Mesothelial cell of epicardium (in vitro differentiated cells): ENCODE measurements at regions not wholly inside any gene's neighbourhood (a gene's known extent, or its start where the extent isn't known, plus 50 kb on each side); places are given as distances from the start of the nearest gene placed in this dataset.

Source experiments
- DNase-seq, 2 experiments: peaks; one replicate each; pipeline ENCODE4 v3.0.0; 2021; ENCODE audit warnings: low spot score in 2 of 2; ENCODE audit not compliant: unreplicated experiment in 2 of 2
- H3K27ac Mint-ChIP-seq: 2 replicates; pipeline ENCODE4 v1.8.0; 2021; ENCODE audit warnings: mixed read lengths
- H3K27me3 Mint-ChIP-seq: 2 replicates; pipeline ENCODE4 v1.8.0; 2021; ENCODE audit warnings: low read depth, mixed read lengths
- H3K36me3 Mint-ChIP-seq: 2 replicates; pipeline ENCODE4 v1.8.0; 2021; ENCODE audit warnings: mixed read lengths
- H3K4me1 Mint-ChIP-seq: 2 replicates; pipeline ENCODE4 v1.8.0; 2021; ENCODE audit warnings: mixed read lengths
- H3K4me3 Mint-ChIP-seq: 2 replicates; pipeline ENCODE4 v1.8.0; 2021; ENCODE audit warnings: mild to moderate bottlenecking, moderate library complexity, mixed read lengths
- H3K9me3 Mint-ChIP-seq: 2 replicates; pipeline ENCODE4 v1.8.0; 2021; ENCODE audit warnings: mixed read lengths
- TF ChIP-seq, protein P1 (sequence below): fragments of 200-600 bp; sonication (generic); IDR thresholded peaks from one replicate; pipeline ENCODE4 v1.5.0; 2021; ENCODE audit warnings: antibody characterized with exemption; ENCODE audit not compliant: unreplicated experiment

DNA sequence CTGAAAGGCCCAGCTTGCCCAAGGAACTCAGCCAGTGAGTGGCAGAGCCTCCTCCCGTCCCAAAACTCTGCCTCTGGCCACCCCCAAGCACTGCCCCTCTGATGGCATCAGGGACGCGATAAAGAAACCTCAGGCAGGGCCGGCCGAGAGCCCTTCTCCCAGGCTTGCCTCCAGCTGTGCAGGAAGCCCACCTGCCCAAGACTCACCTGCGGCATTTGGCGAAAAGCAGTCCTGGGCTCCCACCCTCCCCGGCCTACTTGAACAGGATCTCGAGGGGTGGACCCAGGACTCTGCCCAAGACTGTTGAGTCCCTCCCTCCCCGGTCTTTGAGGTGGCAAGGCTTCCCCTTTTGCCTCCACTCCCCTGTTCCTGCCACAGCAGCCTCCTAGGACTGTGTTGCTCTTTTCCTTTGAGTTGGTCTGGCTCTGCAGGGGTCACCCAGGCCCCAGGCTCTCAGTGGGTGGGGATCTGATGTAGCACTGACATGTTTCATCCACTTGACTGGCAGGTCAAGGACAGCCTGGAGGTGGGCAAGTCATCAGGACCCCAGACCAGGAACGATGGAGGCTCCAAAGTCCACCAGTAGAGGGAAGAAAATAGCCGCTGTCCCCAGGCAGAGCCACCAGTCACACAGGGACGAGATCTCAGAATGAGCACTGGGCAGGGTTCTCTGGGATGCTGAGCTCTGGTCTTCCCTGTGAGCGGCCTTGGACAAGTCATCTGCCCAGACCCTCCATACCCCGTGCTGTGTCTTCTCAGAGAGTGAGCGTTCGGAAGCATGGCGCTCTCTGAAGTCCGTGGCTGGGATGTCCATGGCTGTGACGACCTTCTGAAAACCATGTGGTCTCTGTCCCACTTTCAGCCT, 111.0 kb upstream of the TNRC6C start:
- Mint-ChIP-seq H3K36me3 (no peaks in the 10 kb centered on the region), H3K27me3 (no peaks in the 10 kb centered on the region), H3K27ac (no peak overlapping the region), H3K9me3 (no peaks in the 10 kb centered on the region), H3K4me3 (no peak overlapping the region), H3K4me1 (no peaks in the 10 kb centered on the region)
- TF ChIP-seq, protein P1, sequence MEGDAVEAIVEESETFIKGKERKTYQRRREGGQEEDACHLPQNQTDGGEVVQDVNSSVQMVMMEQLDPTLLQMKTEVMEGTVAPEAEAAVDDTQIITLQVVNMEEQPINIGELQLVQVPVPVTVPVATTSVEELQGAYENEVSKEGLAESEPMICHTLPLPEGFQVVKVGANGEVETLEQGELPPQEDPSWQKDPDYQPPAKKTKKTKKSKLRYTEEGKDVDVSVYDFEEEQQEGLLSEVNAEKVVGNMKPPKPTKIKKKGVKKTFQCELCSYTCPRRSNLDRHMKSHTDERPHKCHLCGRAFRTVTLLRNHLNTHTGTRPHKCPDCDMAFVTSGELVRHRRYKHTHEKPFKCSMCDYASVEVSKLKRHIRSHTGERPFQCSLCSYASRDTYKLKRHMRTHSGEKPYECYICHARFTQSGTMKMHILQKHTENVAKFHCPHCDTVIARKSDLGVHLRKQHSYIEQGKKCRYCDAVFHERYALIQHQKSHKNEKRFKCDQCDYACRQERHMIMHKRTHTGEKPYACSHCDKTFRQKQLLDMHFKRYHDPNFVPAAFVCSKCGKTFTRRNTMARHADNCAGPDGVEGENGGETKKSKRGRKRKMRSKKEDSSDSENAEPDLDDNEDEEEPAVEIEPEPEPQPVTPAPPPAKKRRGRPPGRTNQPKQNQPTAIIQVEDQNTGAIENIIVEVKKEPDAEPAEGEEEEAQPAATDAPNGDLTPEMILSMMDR = no peak
- DNase-seq = no peak

DNA sequence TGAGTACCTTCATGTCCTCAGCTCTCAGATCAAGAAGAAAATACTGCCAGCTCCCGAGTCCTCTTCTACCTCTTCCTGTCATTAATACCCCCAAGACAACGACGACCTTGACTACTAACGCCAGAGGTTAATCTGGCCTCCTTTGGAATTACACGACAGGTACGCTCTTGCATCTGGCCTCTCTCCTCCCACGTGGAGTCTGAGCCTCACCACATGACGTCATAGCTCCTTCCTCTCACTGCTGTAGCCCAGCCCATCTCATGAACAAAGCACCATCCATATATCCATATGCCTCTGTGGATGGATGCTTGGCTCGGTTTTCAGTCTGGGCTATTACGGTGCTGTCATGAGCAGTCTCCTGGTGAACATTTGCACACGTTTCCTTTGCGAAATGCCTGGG, 110.2 kb upstream of the TNRC6C start:
- Mint-ChIP-seq H3K4me3 (no peak overlapping the region), H3K27ac (no peak overlapping the region), H3K27me3 (no peaks in the 10 kb centered on the region), H3K9me3 (no peaks in the 10 kb centered on the region), H3K36me3 (no peaks in the 10 kb centered on the region), H3K4me1 (no peaks in the 10 kb centered on the region)
- TF ChIP-seq, protein P1 = no peak
- DNase-seq = no peak

DNA sequence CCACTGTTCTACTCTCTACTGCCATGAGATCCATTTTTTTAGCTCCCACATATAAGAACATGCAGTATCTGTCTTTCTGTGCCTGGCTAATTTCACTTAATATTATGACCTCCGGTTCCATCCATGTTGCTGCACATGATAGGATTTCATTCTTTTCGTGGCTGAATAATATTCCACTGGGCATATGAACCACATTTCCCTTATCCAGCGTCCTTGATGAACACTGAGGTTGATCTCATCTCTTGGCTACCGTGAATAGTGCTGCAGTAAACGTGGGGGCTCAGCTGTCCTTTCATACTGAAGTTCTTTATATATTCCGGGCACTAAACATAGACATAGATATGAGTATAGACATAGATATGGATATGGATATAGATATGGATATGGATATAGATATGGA, 109.3 kb upstream of the TNRC6C start:
- Mint-ChIP-seq H3K9me3 (no peaks in the 10 kb centered on the region), H3K4me3 (no peak overlapping the region), H3K4me1 (no peaks in the 10 kb centered on the region), H3K27me3 (no peaks in the 10 kb centered on the region), H3K27ac (no peak overlapping the region), H3K36me3 (no peaks in the 10 kb centered on the region)
- no peak for DNase-seq
- TF ChIP-seq, protein P1 = no peak

DNA sequence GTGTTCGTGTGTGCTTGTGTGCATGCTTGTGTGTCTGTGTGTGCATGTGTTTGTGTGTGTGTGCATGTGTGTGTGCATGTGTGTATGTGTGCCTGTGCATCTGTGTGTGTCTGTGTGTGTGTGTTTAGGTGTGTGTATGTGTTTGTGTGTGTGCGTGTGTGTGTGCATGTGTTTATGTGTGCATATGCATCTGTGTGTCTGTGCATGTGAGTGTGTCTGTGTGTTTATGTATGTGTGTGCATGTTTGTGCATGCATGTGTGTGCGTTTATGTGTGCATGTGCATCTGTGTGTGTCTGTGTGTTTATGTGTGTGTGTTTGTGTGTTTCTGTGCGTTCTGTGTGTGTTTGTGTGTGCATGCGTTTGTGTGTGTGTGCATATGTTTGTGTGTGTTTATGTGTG, 106.6 kb upstream of the TNRC6C start:
- H3K36me3 Mint-ChIP-seq = no peaks in the 10 kb centered on the region
- H3K9me3 Mint-ChIP-seq = no peaks in the 10 kb centered on the region
- H3K4me3 Mint-ChIP-seq = no peak overlapping the region
- H3K27ac Mint-ChIP-seq = no peak overlapping the region
- H3K4me1 Mint-ChIP-seq = no peaks in the 10 kb centered on the region
- no peaks in the 10 kb centered on the region for H3K27me3 Mint-ChIP-seq
- TF ChIP-seq, protein P1 = no peak
- no peak for DNase-seq

DNA sequence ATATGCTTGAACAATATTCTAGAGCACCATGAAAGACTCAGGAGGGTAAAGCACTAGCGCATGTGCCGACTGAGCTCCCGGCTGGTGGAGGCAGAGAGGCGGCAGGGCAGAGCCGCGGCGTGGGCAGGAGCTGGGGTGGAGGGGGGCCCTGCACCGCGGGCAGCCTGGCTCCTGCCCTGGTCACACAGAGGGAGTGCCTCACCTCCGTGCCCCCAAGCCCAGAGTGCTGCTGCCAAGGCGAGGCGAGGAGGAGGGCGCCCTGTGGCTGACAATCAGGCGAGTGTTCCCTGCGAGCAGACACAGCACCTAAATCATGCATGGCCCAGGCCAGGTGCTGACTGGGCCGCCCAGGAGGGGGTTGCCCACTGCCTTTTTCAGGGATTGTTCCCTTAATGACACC, 105.8 kb upstream of the TNRC6C start:
- H3K9me3 Mint-ChIP-seq = no peaks in the 10 kb centered on the region
- no peak overlapping the region for H3K4me3 Mint-ChIP-seq
- no peak overlapping the region for H3K27ac Mint-ChIP-seq

More for the DNA sequence above, 105.8 kb upstream of the TNRC6C start:
- Mint-ChIP-seq H3K27me3 (peaks cover 4% of the 10 kb centered on the region), H3K4me1 (no peaks in the 10 kb centered on the region), H3K36me3 (no peaks in the 10 kb centered on the region)
- TF ChIP-seq, protein P1 = no peak
- no peak for DNase-seq
